ENCODE measurements at regions not wholly inside any gene's neighbourhood (a gene's known extent, or its start where the extent isn't known, plus 50 kb on each side); places are given as distances from the start of the nearest gene placed in this dataset.
"Not testable (repeated sequence)": the region's sequence is repeated elsewhere in the genome, so short reads cannot be mapped to it uniquely, and the experiment has no call there.

DNA sequence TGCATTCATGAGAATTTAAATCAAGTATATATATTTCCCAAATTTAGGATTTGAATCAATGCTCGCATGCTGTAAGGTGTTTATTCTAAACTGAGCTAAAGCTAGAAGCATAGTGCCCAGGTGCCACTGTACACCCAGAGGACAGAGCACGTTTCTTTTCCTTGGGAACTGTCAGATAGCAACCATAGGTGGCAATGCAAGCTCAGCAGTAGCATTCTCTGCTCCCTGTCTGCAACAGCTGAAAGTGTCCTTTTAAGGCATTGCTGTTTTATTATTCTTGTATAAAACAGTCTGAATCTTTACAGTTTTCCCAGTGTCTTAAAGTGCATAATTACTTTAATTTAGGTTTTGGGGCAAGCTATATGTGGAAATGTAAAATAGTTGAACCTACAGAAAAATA is 443.4 kb upstream of the MMS22L start:
- no peak overlapping the region for H3K4me3 ChIP-seq (ENCODE audit: low read depth, low read length)
- TF ChIP-seq, protein P1, sequence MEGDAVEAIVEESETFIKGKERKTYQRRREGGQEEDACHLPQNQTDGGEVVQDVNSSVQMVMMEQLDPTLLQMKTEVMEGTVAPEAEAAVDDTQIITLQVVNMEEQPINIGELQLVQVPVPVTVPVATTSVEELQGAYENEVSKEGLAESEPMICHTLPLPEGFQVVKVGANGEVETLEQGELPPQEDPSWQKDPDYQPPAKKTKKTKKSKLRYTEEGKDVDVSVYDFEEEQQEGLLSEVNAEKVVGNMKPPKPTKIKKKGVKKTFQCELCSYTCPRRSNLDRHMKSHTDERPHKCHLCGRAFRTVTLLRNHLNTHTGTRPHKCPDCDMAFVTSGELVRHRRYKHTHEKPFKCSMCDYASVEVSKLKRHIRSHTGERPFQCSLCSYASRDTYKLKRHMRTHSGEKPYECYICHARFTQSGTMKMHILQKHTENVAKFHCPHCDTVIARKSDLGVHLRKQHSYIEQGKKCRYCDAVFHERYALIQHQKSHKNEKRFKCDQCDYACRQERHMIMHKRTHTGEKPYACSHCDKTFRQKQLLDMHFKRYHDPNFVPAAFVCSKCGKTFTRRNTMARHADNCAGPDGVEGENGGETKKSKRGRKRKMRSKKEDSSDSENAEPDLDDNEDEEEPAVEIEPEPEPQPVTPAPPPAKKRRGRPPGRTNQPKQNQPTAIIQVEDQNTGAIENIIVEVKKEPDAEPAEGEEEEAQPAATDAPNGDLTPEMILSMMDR (IDR thresholded peaks at IDR 0.05; ENCODE audit: low read depth, low read length), result no peak

GRCh38 chr6:97732045-97732444 is 449.0 kb upstream of the MMS22L start:
- TF ChIP-seq, protein P1 (IDR thresholded peaks at IDR 0.05; ENCODE audit: low read depth, low read length), result no peak
- H3K4me3 ChIP-seq (ENCODE audit: low read depth, low read length), result no peak overlapping the region

DNA sequence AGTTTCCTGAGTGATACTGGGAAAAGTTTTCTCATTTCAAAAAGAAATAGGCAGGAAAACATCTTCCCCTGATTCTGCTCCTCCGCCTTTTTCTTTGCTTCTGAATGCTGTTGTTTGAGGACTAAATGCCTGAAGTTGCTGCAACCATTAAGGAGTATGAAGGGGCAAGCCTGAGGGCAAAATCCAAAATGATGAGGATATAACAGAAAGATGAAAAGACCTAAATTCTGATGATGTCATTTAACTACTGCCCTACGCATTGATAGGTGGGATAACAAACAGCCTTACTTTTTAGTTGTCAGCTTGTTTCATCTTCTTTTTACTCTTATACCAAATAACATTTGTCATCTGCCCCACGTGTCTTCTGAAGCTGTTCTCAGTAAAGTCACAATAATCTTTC is 474.6 kb upstream of the MMS22L start:
- no peak overlapping the region for H3K4me3 ChIP-seq (ENCODE audit: low read depth, low read length)
- TF ChIP-seq, protein P1 (IDR thresholded peaks at IDR 0.05; ENCODE audit: low read depth, low read length), result no peak

GRCh38 chr6:97765461-97765860 is 482.4 kb upstream of the MMS22L start:
- no peak overlapping the region for H3K4me3 ChIP-seq (ENCODE audit: low read depth, low read length)
- TF ChIP-seq, protein P1 (IDR thresholded peaks at IDR 0.05; ENCODE audit: low read depth, low read length), result no peak

GRCh38 chr6:97771372-97771771 is 488.4 kb upstream of the MMS22L start:
- TF ChIP-seq, protein P1 (IDR thresholded peaks at IDR 0.05; ENCODE audit: low read depth, low read length), result no peak
- no peak overlapping the region for H3K4me3 ChIP-seq (ENCODE audit: low read depth, low read length)

DNA sequence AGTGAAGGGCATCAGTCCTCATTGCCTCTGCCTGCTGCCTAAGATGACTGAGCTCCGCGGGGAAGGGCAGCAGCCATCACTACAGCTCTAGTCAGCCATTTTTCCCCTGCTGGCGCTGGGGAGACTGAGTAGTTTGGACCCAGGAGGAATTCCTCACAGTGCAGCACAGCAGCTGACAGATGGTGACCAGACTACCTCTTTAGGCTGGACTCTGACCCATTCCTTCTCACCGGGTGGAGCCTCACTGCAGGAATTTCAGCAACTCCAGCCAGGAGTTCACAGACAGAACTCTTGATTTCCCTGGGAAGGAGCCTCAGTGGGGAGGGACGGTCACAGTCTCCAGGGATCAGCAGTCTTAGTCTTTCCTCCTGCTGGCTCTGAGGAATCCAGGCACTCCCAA is 492.0 kb upstream of the MMS22L start:
- TF ChIP-seq, protein P1 (IDR thresholded peaks at IDR 0.05; ENCODE audit: low read depth, low read length), result no peak
- no peak overlapping the region for H3K4me3 ChIP-seq (ENCODE audit: low read depth, low read length)

- no peak overlapping the region for H3K4me3 ChIP-seq (ENCODE audit: low read depth, low read length)
- TF ChIP-seq, protein P1 (IDR thresholded peaks at IDR 0.05; ENCODE audit: low read depth, low read length), result no peak
Measured at GRCh38 chr6:97778290-97779038, 495.4 kb upstream of the MMS22L start.

- not testable (repeated sequence) for H3K4me3 ChIP-seq (ENCODE audit: low read depth, low read length)
Measured at GRCh38 chr6:97779039-97779766, 496.2 kb upstream of the MMS22L start.

Measured in WI38 (cell line).